ENCODE measurements at regions not wholly inside any gene's neighbourhood (a gene's known extent, or its start where the extent isn't known, plus 50 kb on each side); places are given as distances from the start of the nearest gene placed in this dataset.
"Not testable (repeated sequence)": the region's sequence is repeated elsewhere in the genome, so short reads cannot be mapped to it uniquely, and the experiment has no call there.

GRCh38 chr5:114953565-114953964 is 216.1 kb downstream of the TRIM36 start:
- DNase-seq (ENCODE audit: low spot score), result no peak

DNA sequence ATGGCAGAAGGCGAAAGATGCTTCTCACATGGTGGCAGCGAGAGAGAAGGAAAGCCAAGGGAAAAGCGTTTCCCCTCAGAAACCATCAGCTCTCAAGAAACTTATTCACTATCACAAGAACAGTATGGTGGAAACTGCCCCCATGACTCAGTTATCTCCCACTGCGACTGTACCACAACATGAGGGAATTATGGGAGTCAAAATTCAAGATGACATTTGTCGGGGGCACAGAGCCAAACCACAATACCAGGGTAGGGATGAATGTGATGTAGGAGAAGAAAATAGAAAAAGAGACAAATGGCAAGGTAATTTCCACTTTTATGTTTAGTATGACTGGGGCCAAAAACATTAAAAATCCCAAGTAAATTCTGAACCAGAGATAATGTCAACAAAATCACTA is 216.8 kb downstream of the TRIM36 start:
- DNase-seq (ENCODE audit: low spot score), result no peak

- no peak for DNase-seq (ENCODE audit: low spot score)
These were observed 220.0 kb downstream of the TRIM36 start for GRCh38 chr5:114949756-114950155.

DNA sequence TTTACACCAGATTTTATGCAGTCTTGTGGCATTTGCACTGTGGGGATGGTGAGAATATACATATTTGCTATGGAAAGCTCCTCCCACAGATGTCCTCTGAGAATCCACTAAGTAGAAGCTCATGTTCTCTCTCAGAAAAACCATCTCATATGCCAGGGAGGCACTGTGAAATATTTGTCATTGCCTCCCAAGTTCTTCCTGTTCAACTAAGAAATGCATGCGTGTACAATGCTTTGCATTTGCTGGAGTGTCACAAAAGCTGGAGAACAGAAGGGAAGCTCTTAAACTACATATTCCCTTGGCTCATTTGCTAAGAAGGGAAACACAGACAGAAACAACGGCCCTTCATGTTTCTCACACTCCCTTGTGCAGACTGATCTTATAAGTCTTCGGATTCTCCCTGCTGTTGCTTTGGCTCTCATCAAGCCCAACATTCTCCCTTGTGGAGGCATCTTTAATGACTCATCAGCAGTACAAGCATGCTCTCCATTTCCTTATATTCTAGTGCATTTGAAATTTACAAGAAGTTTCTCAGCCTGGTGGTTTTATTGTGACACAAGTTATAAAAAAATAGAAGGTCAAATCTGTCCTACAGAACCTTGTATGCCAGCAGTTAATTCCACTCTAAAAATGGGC is 220.6 kb downstream of the TRIM36 start:
- DNase-seq (ENCODE audit: low spot score), result no peak

DNA sequence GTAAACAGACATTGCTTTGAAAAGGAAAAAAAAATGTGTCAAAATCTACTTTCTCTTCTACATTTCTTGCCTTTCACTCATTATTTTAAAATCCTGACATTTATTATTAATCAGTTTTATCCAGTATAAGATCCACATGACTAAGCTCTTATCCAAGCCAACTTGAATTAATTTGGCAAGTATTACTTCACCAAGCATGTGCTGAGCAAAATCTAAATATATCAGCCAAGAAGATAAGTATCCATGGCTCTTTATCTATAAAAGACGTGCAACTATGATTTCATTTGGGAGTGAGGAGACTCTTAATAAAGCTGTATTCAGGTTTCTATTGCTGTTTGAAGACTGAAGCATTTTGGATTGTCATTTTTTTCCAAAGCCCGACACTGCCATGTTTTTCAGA is 221.3 kb downstream of the TRIM36 start:
- no peak for DNase-seq (ENCODE audit: low spot score)

- DNase-seq (ENCODE audit: low spot score), result no peak
These were observed 229.0 kb downstream of the TRIM36 start for GRCh38 chr5:114940709-114941108.

DNA sequence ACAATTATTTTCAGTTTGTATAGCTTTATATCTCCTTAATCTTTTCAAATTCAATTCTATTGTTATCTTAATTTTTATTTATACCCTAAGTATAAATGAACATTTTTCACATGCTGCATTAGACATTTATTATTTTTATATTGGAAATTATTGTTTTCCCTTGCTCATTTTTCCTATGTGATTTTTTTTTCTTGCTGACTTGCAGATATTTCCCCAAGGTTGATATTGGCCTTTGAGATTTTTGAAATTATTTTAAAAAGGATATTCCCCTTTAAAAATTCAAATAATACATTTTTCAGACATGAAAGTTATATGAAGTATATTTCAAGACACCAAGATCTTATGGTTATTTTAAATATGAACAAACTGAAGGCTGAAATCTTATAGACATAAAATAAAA is 234.2 kb downstream of the TRIM36 start:
- no peak for DNase-seq (ENCODE audit: low spot score)

- DNase-seq (ENCODE audit: low spot score), result no peak
These were observed 240.9 kb downstream of the TRIM36 start for GRCh38 chr5:114928644-114929462.

GRCh38 chr5:114924769-114925168 is 244.9 kb downstream of the TRIM36 start:
- DNase-seq (ENCODE audit: low spot score), result no peak

DNA sequence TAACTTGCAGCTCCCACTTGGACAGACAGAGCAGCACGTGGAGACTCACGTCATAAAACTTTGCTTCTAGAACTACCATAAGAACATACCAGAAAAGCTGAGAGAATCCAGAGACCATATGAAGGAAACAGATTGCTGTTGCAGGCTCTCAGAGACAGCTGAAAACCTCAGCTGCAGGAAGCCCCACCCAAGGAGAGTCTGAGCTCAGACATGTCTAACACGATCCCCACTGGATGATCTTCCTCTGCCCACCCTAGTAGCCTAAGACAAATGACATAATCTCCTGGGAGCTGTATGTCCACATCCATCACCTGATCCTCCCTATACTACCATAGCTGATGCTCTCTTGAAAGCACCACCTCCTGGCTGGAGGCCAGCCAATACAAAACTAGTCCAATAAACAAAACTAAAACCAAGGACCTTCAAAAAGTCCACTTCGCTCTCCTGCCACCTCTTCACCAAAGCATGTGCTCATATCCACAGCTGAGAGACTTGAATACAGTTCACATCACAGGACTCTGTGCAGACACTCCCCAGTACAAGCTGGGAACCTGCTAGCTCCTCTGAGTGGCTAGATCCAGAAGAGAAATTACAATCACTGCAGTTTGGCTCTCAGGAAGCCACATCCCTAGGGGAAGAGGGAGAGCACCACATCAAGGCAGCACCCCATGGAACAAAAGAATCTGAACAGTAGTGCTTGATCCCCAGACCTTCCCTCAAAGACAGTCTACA is 257.4 kb downstream of the TRIM36 start:
- DNase-seq (ENCODE audit: low spot score), result no peak

DNA sequence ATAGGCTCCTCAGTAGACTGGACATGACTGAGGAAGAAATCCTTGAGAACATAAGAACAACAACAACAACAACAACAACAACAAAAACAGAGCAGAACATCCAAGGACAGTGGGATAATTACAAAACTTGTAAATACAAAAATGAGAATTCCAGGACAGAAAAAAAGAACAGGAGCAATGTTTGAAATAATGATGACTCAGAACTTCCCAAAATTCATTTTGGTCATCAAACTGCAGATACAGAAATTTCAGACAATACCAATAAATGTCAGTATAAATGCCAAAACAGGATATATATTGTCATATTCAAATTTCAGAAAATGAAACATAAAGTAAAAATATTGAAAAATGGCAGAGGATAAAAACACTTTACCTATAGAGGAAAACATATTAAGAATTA is 259.0 kb downstream of the TRIM36 start:
- no peak for DNase-seq (ENCODE audit: low spot score)

DNA sequence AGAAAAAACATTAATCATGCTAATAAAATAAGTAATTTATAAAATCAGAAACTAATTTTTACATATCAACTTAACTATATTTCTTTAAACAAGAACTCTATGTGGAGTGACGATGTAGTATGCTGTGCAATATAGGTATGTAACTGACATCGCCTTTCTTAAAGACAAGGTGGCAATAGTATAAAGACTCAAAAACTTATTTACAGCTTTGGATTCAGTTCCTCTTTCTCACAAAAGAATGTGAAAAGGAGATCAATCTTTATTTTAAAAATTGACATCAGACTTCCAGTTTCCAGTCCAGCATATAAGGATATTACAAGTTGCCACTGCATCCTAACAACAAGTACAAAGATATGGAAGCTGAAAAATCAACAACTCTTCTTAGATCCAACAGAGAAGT is 260.3 kb downstream of the TRIM36 start:
- no peak for DNase-seq (ENCODE audit: low spot score)

DNA sequence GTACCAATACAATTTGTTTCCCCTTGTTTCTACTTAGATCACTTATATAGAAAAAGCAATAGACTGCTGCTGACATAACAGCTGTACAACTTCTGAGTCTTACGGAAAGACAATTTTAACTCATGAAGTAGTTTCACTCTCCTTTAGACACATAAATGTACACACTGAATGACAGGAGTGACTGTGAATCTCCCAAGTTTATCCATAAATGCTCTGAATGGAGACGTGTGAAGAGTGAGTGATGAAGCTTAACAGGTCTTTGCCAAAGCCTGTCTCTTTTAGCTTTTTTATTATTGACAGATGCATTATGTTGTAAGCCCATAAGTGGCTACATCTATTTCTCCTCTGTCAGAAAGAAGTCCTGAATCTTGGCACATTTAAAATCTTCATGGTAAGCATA is 265.9 kb downstream of the TRIM36 start:
- DNase-seq (ENCODE audit: low spot score), result no peak

DNA sequence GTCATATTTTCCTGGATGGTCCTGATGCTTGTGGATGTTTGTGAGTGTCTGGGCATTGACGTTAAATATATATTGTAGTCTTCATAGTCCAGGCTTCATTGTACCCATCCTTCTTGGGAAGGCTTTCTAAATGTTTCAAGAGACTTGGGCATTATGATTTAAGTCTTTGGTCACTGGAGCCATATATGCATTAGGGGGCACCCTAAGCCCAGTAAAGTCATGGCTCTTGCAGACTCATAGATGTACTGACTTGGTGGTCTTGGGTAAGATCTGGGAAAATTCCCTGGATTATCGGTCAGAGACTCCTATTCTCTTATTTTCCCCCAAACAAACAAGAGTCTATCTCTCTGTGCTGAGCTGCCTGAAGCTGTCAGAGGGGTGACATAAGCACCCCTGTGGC is 271.1 kb downstream of the TRIM36 start:
- no peak for DNase-seq (ENCODE audit: low spot score)

GRCh38 chr5:114883675-114884074 is 286.0 kb downstream of the TRIM36 start:
- no peak for DNase-seq (ENCODE audit: low spot score)

- no peak for DNase-seq (ENCODE audit: low spot score)
These were observed 310.3 kb downstream of the TRIM36 start for GRCh38 chr5:114859438-114859735.

DNA sequence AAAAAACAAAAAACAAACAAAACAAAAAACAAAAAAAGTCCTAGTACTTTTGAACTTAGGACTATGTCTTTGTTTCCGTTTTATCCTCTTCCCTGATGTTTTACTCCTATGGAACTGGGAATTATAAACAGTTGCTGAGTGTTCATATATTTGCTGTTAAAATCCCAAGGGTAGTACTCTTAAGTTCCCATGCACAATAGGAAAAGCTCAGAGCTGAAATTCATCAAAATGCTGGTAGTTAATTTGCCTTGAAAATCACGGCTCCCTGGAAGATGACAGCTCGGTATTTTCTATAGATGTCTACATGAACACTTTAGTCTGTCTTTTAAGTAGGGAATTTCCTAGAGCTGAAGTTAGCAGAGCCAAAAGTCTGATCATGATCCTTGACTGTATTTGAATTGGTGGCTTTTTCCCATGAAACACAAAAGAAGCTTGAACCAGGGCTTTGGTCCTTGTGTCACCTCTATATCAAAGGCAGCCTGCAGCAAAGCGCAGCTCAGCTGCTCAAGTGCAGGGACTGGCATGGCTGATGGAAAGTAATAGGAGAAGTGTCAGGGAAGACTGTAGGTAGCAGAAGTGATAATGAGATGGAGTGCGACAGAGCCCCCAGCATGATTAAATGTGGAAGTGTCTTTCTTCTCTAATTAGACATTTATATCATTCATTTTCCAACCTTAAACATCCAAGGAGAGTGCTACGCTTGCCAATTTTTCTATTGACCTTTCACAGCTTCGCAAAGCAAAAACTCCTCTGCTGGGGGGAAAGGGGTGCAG is 310.9 kb downstream of the TRIM36 start:
- DNase-seq (ENCODE audit: low spot score), result no peak

DNA sequence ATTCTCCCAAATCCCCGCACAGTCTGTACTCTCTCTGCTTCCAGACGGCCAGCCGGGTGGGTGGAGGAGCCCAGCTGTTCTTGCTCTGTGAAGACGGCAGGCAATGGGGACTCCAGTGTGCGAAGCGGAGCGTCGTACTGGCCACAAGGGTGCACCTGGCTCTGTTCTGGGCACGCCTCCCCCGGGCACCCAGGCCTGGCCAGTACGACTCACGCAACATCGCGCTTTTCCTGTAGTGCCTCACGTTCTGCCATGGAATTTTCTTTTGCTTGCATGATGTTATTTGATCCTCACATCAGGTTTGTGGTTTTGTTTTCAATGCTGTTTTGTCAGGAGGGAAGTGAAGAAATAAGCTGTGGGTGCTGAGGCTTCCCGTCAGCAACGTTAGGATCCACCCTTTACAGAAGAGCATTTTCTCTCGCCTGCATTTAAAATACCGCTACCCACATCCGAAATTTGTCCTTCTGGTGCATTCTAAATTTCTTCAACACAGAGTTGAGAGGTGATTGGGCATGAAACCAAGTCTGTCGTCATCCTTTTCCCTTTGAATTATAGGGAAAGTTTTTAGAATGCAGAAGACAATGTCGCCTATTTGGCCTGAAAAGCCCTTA is 311.7 kb downstream of the TRIM36 start:
- DNase-seq (ENCODE audit: low spot score), result no peak

DNA sequence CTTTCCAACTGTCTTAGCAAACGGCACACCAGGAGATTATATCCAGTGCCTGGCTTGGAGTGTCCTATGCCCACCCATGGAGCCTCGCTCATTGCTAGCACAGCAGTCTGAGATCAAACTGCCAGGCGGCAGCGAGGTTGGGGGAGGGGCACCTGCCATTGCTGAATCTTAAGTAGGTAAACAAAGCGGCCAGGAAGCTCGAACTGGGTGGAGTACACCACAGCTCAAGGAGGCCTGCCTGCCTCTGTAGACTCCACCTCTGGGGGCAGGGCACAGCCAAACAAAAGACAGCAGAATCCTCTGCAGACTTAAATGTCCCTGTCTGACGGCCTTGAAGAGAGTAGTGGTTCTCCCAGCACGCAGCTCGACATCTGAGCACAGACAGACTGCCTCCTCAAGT is 325.0 kb downstream of the TRIM36 start:
- DNase-seq (ENCODE audit: low spot score), result not testable (repeated sequence)

DNA sequence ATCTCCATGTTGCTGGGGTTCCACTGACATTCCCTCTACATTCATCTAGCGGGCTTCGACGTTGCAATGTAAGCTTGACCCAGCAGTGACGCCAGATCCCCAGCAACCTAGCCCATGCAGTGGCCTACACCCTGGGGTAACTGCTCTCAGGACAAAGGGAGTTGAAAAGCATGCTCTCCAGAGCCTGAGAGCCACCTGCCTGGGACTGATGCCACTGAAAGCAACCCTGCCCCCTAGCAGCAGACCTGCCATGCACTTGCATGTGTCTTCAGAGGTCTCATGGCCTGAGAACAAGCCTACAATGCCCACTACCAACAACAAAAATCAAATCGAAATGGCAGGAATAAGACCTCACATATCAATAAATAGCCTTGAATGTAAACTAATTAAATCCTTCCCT is 330.3 kb downstream of the TRIM36 start:
- DNase-seq (ENCODE audit: low spot score), result no peak

GRCh38 chr5:114838937-114839336 is 330.8 kb downstream of the TRIM36 start:
- DNase-seq (ENCODE audit: low spot score), result no peak

DNA sequence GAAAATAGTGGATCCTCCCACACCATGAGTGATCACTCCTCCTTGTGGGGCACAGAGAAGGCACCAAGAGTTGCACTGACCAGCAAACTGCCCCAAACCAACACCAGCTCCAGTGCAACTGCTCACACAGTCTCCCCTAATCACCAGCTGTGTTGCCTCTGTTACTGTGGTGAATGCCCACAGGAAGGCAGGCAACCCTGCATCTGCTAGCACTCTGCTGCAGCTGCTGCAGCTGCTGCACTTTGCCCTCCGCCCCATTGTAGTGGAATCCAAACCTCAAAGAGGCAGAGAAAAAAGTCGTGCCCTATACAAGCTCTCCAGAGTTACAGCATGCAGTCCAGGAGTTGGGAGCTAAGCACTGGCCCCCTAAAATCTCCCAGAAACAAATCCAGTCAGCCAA is 339.6 kb downstream of the TRIM36 start:
- DNase-seq (ENCODE audit: low spot score), result no peak
